Activated CD4-positive, CD25-positive, alpha-beta regulatory T cell (primary cell): ENCODE measurements at regions not wholly inside any gene's neighbourhood (a gene's known extent, or its start where the extent isn't known, plus 50 kb on each side); places are given as distances from the start of the nearest gene placed in this dataset.
"Not testable (repeated sequence)": the region's sequence is repeated elsewhere in the genome, so short reads cannot be mapped to it uniquely, and the experiment has no call there.

Source experiments
- DNase-seq, 4 experiments: peaks; one replicate each; lab custom pipeline; 2025; lab: John Stamatoyannopoulos, UW

DNA sequence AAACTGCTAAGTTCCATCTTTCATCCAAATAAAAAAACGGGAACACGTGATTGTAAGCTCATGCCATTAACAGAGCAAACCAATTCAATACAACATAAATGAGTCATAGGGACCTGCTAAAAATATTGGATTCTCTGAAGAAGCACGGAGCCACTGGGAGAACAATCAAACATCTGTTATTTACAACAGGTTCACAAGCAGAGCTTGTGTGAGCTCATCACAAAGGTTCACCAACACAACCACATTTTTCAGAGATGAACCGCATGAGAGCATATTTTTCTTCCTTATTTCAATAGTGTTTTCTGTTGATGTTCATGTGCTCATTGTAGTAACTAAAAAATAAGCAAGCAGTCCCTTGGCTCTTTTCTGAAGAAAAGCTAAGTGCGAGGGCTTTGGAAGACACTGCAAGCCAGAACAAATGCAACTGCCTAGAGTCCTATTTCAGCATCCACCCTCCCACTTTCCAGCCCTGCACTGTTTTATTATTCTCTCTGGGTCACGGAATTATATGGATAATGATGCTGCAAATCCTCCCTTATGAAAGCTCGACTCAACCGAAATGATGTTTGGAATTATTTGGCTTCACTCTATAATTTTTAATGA, 545.8 kb downstream of the LIG4 start:
- no peak for DNase-seq

DNA sequence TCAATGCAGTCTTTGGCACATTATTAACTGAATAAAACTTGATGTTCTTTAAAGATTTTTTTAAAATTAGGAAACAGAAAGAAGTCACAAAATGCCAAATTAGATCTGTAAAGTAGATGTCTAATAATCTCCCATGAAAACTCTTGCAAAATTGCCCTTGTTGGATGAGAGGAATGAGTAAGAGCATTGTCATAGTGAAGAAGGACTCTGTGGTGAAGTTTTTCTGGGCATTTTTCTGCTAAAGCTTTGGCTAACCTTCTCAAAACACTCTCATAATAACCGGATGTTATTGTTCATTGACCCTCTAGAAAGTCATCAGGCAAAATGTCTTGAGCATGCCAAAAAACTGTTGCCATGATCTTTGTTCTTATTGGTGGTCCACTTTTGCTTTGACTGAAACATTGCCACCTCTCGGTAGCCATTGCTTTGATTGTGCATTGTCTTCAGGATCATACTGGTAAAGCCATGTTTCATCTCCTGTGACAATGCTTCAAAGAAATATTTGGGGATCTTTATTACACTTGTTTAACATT, 549.3 kb downstream of the LIG4 start:
- DNase-seq: no peak

DNA sequence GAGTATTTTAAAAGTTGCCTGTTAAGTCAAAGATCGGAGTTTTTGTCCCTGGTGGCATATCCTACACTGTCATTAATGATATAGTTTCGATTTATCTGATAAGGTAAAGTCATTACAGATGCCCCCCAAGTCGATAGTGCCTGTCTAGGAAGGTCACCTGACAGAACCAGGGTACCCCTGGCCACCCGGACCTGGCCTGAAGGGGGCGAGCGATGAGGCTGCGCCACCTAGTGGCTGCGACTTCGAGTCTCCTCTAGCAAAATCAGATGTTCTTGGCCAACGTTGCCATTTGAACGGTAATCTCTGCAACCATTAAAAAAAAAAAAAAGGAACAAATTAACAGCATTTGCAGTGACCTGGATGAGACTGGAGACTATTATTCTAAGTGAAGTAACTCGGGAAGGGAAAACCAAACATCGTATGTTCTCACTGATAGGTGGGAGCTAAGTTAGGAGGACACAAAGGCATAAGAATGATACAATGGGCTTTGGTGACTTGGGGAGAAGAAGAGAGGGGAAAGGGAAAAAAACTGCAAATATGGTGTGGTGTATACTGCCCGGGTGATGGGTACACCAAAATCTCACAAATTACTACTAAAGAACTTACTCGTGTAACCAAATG, 565.1 kb downstream of the LIG4 start:
- DNase-seq: no peak

DNA sequence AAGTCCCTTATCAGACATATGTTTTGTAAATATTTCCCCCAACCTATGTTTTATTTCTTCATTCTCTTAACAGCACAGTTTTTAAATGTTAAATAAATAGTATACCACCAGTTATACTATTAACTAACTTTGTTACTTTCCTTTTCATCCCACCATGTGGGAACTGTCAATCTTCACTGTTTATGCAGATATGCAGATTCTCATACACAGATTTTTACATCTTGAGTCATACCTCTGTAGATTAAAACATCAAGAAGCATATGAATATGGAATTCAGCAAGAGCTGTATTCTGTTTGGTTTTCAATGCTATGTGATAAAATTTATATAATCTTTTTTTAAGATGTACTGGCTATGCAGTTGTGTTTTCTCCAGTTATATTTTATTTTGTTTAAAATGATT, 566.3 kb downstream of the LIG4 start:
- no peak for DNase-seq

DNA sequence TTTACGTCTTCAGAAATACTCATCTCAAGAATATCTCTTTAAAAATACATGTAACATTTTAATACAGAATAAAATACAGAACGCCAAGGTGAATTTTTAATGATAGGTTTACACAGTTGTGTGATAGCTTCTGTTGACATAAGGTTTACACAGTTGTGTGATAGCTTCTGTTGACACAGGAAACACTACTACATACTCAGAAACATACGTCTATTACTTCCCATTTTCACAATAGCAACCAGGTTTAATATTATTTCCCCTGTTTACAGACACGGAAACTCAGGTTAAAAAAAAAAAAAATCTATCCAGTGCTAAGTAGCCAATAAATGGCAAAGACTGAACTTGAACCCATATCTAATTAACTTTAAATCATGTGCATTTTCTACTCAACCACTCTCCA, 571.2 kb downstream of the LIG4 start:
- no peak for DNase-seq

DNA sequence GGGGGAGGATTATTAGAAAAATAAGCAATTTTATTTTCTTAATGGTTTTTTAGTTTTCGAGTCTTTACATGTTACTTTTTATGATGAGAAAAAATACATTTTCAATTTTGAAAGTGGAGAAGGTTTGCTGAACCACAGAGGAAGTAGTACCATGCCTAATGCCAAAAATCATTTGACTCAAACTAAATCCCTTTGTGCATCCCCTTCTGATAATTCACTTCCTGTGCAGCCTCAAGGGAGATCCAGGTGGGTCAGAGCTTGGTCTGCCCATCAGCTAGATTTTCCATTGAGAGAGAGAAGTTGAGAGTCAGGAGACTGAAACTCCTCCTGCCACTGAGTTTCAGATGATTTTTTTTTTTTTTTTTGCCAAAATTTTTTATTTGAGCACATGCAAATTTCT, 571.7 kb downstream of the LIG4 start:
- no peak for DNase-seq

DNA sequence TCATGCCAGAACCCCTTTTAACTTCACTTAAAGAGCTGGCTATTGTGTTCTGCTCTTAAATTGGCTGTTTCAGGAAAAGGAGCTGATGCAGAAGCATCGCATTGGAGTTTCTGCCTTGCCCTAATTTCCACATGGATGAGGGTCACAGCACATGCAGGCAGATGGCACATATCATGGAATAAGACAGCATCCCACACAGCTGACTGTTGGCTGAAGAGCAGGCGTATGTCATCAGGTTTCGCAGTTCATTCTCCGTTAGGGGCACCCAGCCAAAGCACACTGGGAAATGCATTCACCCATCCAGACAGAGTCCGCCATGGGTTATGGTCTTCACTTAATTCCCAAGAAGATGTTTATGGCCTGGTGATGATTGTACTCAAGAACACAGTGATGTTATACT, 572.5 kb downstream of the LIG4 start:
- DNase-seq: no peak

DNA sequence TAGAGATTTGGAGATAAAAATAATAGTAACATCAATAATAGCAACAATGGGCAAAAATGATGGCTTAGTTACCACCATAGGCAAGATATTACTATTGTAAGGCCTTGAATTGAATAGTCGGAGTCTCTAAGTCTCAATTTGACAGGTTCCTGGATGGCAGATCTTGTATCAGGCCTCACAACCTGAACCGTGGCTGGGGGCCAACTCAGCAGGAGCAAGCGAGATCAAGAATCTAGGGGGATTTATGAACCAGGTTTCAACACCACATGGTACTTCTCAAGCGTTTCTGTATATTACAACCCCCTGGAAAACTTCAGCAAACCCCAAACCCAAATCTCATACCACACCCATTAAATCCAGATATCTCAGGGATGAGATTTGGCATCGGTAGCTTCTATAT, 573.8 kb downstream of the LIG4 start:
- DNase-seq: no peak

DNA sequence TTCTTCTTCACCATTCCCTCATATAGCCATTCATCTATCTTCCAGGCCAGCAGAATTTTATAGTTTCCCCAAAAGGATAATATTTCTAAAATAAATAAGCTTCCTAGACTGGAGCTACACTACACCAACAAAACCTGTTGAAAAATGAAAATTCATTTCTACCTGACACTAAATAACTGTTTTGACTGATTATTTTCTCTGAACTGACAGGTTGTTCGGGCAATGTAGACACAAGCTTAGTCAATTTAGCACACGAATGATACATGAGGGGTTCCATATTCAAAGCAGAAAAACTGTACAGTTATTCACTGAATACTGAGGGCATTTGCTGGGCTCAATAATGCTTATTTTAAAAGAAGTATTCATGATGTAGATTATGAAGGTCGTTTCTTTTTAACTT, 589.7 kb downstream of the LIG4 start:
- no peak for DNase-seq

DNA sequence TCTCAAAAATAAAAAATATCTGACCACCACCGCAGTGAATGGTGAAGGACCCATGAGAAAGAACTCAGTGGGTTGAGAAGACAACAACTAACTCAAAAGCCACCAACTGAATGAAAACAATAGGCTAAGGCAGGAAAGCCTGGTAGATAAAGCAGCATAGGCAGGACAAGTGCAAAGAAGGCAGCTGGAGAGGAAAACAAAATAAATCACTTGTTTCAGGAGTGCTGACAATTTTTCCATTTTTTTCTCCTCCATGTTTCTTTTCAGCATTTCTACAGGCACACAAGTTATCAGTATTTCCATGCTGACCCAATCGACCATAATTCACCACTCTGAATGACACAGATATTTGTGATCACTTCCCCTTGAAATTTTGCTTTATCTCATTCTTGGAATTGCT, 597.8 kb downstream of the LIG4 start:
- no peak for DNase-seq

DNA sequence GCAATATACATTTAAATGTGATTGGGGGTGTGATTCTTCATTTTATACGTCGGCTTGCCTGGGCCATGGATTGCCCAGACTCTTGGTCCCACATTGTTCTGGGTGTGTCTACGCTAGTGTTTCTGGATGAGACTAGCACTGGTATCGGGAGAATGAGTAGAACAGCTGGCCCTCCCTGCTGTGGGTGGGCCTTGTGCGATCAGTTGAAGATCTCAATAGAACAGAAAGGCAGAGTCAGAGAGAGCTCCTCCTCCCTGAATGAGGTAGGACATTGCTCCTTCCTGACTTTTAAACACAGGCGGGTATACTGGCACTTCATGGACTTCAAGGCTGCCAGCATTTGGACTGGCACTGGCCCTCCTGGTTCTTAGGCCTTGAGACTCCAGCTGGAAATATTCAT, 603.0 kb downstream of the LIG4 start:
- DNase-seq: no peak

DNA sequence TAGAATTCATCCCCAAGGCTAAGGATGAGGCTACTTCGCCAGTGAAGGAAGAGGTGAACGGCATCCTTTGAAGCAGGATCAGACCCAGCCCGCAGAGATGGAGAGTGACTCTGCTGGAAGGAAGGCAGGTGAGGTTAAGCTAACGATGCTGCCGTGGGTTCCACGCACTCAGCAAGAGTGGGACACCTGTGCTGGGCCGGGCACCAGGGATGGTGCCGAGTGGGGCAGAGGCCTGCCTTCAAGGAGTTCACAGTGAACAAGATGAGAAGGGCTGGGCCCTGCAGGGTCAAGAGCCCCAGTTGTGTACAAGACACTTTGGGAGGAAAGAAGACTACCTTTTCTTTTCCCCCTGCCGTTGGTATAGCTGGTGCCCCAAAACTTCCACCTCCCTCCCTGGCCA, 606.6 kb downstream of the LIG4 start:
- DNase-seq: no peak

DNA sequence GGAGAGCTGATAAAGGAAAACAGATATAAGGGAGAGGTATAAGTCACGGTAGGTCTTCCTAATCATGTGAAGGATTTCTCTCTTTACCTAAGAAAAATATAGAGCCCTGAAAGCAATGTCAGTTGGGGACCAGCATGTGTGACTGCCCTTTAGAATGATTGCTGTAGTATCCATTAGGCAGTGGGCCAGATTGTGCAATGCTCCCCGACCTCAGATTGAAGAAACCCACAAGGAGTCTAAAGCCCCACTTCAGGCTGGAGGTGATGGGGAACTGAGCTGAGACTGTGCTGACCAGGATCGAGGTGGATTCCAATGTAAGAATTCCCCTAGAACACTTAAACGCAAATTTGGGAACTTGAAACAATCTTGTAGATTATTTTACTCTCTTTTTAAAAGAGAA, 614.4 kb downstream of the LIG4 start:
- no peak for DNase-seq

DNA sequence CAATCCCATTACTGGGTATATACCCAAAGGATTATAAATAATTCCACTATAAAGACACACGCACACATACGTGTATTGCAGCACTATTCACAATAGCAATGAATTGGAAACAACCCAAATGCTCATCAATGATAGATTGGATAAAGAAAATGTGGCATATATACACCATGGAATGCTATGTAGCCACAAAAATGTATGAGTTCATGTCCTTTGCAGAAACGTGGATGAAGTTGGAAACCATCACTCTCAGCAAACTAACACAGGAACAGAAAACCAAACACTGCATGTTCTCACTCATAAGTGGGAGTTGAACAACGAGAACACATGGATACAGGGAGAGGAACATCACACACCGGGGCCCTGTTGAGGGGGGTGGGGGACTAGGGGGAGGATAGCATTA, 619.0 kb downstream of the LIG4 start:
- DNase-seq: not testable (repeated sequence)

DNA sequence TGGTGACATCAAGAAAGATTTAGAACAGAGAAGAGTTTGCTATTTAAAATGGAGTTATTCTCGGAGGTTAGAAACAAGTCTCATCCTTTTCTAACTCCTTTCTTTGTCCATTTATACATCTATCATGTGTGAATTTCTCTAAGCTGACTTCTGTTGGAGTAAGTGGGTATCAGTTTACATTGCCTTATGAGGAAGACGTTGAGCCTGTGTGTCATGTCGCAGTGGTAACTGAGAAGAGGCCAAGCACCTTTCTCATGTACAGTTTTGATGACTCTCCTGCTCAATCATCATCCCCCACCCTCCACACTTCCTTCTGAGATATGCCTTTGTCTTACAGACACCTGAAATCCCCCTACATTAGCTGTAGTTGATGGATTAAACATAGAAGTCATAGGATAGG, 624.8 kb downstream of the LIG4 start:
- DNase-seq: no peak

DNA sequence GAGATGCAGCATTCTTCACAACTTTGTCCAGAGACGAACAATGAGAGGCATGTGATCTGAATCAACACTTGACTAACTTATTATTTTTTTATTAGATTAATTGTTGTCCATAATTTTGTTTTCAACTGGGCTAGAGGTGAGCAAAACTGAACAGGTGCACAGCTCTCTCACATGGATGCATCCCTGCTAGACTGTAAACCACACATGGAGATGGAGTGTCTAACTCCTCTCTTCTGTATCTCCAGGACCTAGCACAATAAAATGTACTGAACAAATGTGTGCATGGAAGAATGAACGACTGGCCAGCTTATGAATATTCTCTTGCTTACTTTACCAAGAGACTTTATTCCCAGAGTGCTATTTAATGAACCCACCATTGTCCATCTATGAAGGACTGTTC, 627.7 kb downstream of the LIG4 start:
- no peak for DNase-seq

DNA sequence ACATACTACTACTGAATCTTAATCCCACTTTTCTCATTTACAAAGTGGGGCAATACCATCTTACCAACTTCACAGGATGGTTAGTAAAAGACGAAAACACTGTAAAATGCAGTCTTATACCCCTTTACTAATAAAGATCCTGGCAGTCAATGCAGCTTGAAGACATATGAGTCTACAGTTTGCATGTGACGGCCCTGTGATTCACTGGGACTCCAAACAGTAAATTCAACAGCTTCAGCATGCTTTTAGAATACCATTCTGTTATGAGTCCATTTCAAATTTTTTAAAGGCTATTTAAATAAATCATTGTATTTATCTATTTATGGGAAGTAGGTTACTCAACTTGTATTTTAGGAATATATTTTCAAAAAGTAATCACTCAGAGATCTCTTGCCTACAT, 629.1 kb downstream of the LIG4 start:
- no peak for DNase-seq

DNA sequence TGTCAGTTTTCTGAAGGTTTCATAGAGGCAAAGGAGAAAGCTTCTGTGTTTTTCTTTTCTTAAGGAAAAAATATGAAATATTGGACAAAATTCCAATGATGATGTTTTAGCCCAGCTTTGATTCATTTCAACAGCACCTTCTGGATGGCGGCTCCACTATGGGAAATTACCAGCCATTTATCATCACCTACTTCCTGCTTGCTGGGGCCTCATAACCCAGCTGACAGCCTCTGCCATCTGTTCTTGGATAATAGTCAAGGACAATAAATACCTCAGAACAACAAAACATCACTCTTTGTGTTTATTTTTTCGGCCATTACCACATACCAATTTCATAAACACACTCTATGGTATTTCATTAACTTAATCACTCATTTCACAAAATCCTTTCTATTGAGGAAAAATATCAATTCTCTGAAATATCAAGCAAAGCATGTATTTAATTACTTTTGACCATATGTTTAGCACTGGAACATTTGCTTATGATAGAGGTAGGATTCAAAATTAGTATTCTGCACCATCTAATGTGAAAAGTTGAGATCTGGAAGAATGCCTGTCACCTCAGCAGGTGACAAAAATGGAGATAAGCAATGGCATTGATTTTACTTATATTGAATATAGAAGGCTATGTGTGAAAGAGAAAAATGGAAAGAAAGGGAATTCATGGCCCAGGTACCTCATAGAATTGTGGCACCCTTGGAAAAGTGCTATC, 629.7 kb downstream of the LIG4 start:
- DNase-seq: no peak

DNA sequence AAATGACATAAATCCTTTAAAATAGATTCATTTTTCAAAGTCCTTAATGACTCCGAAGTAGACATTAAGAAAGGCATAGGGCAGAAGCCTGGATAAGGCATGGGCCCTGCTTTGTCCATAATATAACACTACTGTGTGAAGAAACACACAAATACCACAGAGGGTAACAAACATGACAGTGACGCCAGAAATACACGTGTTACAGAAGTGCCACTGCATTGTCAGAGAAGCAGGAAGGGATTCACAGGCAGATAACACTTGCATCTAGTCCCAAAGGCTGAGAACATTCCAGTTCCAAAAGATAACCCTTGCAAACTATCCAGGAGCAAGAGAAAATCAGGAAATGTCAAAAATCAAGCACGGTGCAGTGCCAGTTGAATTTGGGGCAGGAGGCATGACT, 633.2 kb downstream of the LIG4 start:
- DNase-seq: no peak

DNA sequence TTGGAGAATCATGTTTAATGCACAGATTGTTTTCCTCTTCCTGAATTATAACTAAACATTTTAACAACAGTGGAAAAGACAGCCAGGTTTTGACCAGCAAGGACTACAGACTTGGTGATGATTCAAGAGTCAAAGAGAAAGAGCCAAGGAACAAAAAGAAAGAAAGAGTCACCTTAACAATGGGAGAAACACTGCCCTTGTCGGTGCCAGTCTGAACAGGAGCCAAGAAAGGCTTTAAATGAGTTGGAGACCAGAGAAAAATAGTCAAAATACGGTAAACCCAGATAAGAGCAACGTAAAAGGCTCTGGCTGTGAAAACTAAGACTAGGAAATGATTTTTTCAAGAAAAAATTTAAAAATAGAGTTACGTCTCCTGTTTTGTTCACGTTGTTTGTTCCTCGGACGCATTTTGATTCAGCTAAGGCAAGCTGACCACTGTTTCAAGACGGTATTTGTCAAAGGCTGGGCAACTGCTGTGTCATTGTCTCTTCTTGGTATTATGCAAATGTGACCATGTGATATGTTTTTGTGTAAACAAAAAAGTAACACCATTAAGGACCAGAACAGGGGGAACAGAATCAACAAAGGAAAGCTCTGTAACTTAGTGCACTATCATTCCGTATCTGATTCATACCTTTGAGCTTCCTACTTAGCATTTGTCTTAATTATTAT, 634.5 kb downstream of the LIG4 start:
- DNase-seq: no peak

DNA sequence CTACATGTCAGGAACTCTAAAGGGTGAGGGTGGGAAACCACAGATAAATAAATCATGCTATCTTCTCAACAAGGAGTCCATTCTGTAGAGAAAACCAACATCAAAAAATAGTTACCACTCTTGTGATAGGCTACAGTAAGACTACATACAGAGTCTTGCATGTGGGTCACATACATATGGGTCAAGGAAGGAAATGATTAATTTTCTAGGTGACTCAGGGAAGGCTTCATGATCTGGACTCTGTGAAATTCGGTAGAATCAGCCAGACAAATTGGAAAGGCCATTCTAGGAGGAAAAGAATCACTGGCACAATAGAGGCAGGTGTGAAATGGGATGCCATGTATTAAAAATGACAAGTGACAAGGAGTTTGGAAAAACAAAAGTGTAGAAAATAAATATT, 638.9 kb downstream of the LIG4 start:
- DNase-seq: no peak

DNA sequence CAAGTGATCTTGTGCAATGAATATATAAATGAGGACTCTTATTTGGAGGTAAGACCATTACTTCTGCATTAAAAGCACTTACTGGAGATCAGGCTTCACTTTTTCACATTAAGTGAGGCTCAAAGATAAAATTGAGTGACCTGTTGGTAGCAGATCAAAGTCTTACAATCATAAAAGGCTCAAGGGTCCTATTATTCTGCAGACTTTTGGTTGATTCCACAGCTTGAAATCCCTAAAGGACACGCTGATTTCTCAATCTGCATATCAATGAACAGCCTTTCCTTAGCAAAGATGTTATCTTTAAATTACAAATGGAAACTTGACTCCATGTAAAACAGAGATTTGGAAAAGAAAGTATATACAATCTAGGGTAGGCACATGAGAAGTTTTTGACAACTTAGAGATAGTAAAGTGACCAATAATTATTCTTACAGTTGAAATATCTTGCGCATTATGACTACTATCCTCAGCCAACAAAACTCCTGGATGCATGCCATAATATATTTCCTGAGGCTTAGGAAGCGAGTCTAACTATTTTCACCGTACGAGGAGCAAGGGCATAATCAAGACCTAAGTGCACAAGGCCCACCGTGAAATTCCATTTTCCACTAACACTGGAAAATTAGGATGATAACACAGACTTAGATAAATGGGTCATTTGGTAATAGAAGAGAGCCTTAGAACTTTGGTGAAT, 640.7 kb downstream of the LIG4 start:
- no peak for DNase-seq
